Amniotic epithelial cell (primary cell): ENCODE measurements at regions not wholly inside any gene's neighbourhood (a gene's known extent, or its start where the extent isn't known, plus 50 kb on each side); places are given as distances from the start of the nearest gene placed in this dataset.
"Not testable (repeated sequence)": the region's sequence is repeated elsewhere in the genome, so short reads cannot be mapped to it uniquely, and the experiment has no call there.

Experiments
- DNase-seq: peaks from one replicate; pipeline ENCODE4 v3.0.0-alpha.2; 2010; ENCODE audit warnings: low read depth

- DNase-seq = no peak
Observed at GRCh38 chr2:208608122-208608835, 201.7 kb downstream of the PTH2R start.

- no peak for DNase-seq
Observed at GRCh38 chr2:208609166-208609804, 202.7 kb downstream of the PTH2R start.

GRCh38 chr2:208615675-208616074, 209.1 kb downstream of the PTH2R start:
- not testable (repeated sequence) for DNase-seq

GRCh38 chr2:208618220-208618619, 211.6 kb downstream of the PTH2R start:
- DNase-seq = no peak

GRCh38 chr2:208619993-208620392, 213.4 kb downstream of the PTH2R start:
- DNase-seq = no peak

GRCh38 chr2:208620487-208620978, 213.9 kb downstream of the PTH2R start:
- no peak for DNase-seq

- no peak for DNase-seq
Observed at GRCh38 chr2:208627110-208627884, 220.7 kb downstream of the PTH2R start.

- DNase-seq = no peak
Observed at GRCh38 chr2:208627916-208628315, 221.3 kb downstream of the PTH2R start.

GRCh38 chr2:208638059-208638458, 231.5 kb downstream of the PTH2R start:
- no peak for DNase-seq

- no peak for DNase-seq
Observed at GRCh38 chr2:208642125-208642779, 235.7 kb downstream of the PTH2R start.

GRCh38 chr2:208643145-208643544, 236.6 kb downstream of the PTH2R start:
- DNase-seq = no peak

GRCh38 chr2:208645226-208645625, 238.6 kb downstream of the PTH2R start:
- DNase-seq = no peak

GRCh38 chr2:208648368-208648767, 241.8 kb downstream of the PTH2R start:
- no peak for DNase-seq

- no peak for DNase-seq
Observed at GRCh38 chr2:208653383-208653782, 246.8 kb downstream of the PTH2R start.

- no peak for DNase-seq
Observed at GRCh38 chr2:208654056-208654455, 247.5 kb downstream of the PTH2R start.

- no peak for DNase-seq
Observed at GRCh38 chr2:208657468-208657867, 250.9 kb downstream of the PTH2R start.

- no peak for DNase-seq
Observed at GRCh38 chr2:208669394-208669793, 262.8 kb downstream of the PTH2R start.

- DNase-seq = no peak
Observed at GRCh38 chr2:208671284-208671683, 264.7 kb downstream of the PTH2R start.

GRCh38 chr2:208671886-208672680, 265.5 kb downstream of the PTH2R start:
- DNase-seq = no peak

GRCh38 chr2:208673631-208674030, 267.0 kb downstream of the PTH2R start:
- DNase-seq = no peak

- no peak for DNase-seq
Observed at GRCh38 chr2:208674919-208675318, 268.3 kb downstream of the PTH2R start.
